SK-N-SH treated with all-trans-retinoic acid at 6 μM for 48 hours (cell line): ENCODE measurements at regions not wholly inside any gene's neighbourhood (a gene's known extent, or its start where the extent isn't known, plus 50 kb on each side); places are given as distances from the start of the nearest gene placed in this dataset.

Source experiments
- CREB5 ChIP-seq: fragments of 250-450 bp; sonication (Bioruptor Pico); IDR thresholded peaks from 2 replicates; pipeline ENCODE4 v1.5.1; 2020; ENCODE audit warnings: low read depth, mild to moderate bottlenecking, moderate library complexity
- CSRNP3 ChIP-seq: fragments of 250-450 bp; sonication (Bioruptor Pico); IDR thresholded peaks from 2 replicates; pipeline ENCODE4 v1.5.1; 2021; ENCODE audit warnings: mild to moderate bottlenecking, moderate library complexity
- GLIS3 ChIP-seq: fragments of 250-450 bp; sonication (Bioruptor Pico); IDR thresholded peaks from 2 replicates; pipeline ENCODE4 v1.5.0; 2020; ENCODE audit warnings: mild to moderate bottlenecking, moderate library complexity
- OSR1 ChIP-seq: fragments of 250-450 bp; sonication (Bioruptor Pico); IDR thresholded peaks from 2 replicates; pipeline ENCODE4 v1.8.0; 2022; ENCODE audit warnings: moderate library complexity, mild to moderate bottlenecking, inconsistent platforms
- PATZ1 ChIP-seq: fragments of 250-450 bp; sonication (Bioruptor Pico); IDR thresholded peaks from 2 replicates; pipeline ENCODE4 v1.8.0; 2020; ENCODE audit warnings: mild to moderate bottlenecking, moderate library complexity, borderline replicate concordance
- POU6F1 ChIP-seq: fragments of 250-450 bp; sonication (Bioruptor Pico); IDR thresholded peaks from 2 replicates; pipeline ENCODE4 v1.8.0; 2021; ENCODE audit warnings: low read depth, mild to moderate bottlenecking, moderate library complexity, borderline replicate concordance
- TSHZ2 ChIP-seq: fragments of 250-450 bp; sonication (Bioruptor Pico); IDR thresholded peaks from 2 replicates; pipeline ENCODE4 v1.5.0; 2020; ENCODE audit warnings: mild to moderate bottlenecking, moderate library complexity
- ZC3H10 ChIP-seq: fragments of 250-450 bp; sonication (Bioruptor Pico); IDR thresholded peaks from 2 replicates; pipeline ENCODE4 v1.5.1; 2021; ENCODE audit warnings: mild to moderate bottlenecking, moderate library complexity
- ZFP3 ChIP-seq: fragments of 250-450 bp; sonication (Bioruptor Pico); IDR thresholded peaks from 2 replicates; pipeline ENCODE4 v1.5.0; 2020; ENCODE audit warnings: mild to moderate bottlenecking, moderate library complexity
- ZFP30 ChIP-seq: fragments of 450-650 bp; formaldehyde crosslinking; IDR thresholded peaks from 2 replicates; pipeline ENCODE4 v1.5.0; 2022; ENCODE audit warnings: mild to moderate bottlenecking, moderate library complexity
- ZNF8 ChIP-seq: fragments of 450-650 bp; formaldehyde crosslinking; IDR thresholded peaks from 2 replicates; pipeline ENCODE4 v1.5.0; 2020; ENCODE audit warnings: mild to moderate bottlenecking, moderate library complexity

- TF ChIP-seq PATZ1 (CRISPR knock-in tag) (no peak), CREB5 (CRISPR knock-in tag) (no peak), ZFP30 (CRISPR knock-in tag) (no peak), ZNF8 (no peak), ZFP3 (CRISPR knock-in tag) (peak; percentile 79), OSR1 (CRISPR knock-in tag) (no peak), GLIS3 (CRISPR knock-in tag) (no peak), POU6F1 (CRISPR knock-in tag) (no peak), TSHZ2 (CRISPR knock-in tag) (no peak), CSRNP3 (CRISPR knock-in tag) (no peak), ZC3H10 (CRISPR knock-in tag) (no peak)
Observed at GRCh38 chr2:221289389-221289788, 282.7 kb downstream of the EPHA4 start.
